Putamen (tissue), 1 donor: ENCODE measurements at regions not wholly inside any gene's neighbourhood (a gene's known extent, or its start where the extent isn't known, plus 50 kb on each side); places are given as distances from the start of the nearest gene placed in this dataset.

ENCODE experiments used
- DNase-seq: peaks from one replicate; pipeline ENCODE4 v3.0.0-alpha.2; 2016; ENCODE audit warnings: low spot score

DNA sequence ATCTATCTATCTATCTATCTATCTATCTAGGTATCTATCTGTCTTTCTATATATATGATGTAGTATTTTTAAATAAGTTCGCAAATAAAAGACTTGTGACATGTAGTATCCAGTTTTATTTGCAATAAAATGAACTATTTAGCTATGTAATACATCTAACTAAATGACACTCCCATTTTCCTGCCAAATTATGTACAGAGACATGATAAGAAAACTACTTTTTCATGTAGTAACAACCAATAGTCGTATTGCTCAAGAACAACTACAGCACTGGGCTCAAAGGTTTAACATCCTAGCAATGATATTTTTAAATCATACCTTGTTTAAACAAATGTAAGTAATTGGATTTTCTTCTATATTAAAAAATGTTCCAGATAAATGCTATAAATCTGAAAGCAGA, 55.5 kb upstream of the FLRT2 start:
- no peak for DNase-seq

GRCh38 chr14:85475113-85475512, 54.8 kb upstream of the FLRT2 start:
- no peak for DNase-seq

- no peak for DNase-seq
These were observed 50.6 kb upstream of the FLRT2 start for GRCh38 chr14:85479306-85479705.

GRCh38 chr14:85479771-85480170, 50.2 kb upstream of the FLRT2 start:
- no peak for DNase-seq
